ENCODE measurements at regions not wholly inside any gene's neighbourhood (a gene's known extent, or its start where the extent isn't known, plus 50 kb on each side); places are given as distances from the start of the nearest gene placed in this dataset.

GRCh38 chr2:16351541-16351940, 314.1 kb downstream of the CYRIA start:
- H3K4me2 ChIP-seq (ENCODE audit: insufficient read depth, insufficient read length, low read length): no peak overlapping the region
- H2AK5ac ChIP-seq (ENCODE audit: insufficient read length, low read length): no peak overlapping the region
- Mint-ChIP-seq H3K27ac (no peak overlapping the region), H3K9me3 (peaks cover 37 to 39% of the 10 kb centered on the region in 2 experiments), H3K27me3 (ENCODE audit: low read depth) (no peaks in the 10 kb centered on the region; the same call in 1 of the 2 replicates), H3K4me1 (0 out of 4 replicates have a peak, but pooled peaks cover 0 to 5% of the 10 kb centered on the region in 2 experiments), H3K36me3 (ENCODE audit: insufficient read depth in 1 of 3, low read depth in 3 of 3) (peaks cover 6 to 24% (median 18%) of the 10 kb centered on the region in 3 experiments), H3K4me3 (no peak overlapping the region)
- H2BK15ac ChIP-seq (ENCODE audit: low read depth, low read length): no peak overlapping the region
- H3K27ac ChIP-seq (ENCODE audit: insufficient read length, low read depth, low read length): no peak overlapping the region
- no peak overlapping the region for H2BK120ac ChIP-seq (ENCODE audit: low read depth, low read length, poor library complexity, severe bottlenecking)
- no CpG with 5 or more reads among the region's 2 CpGs for WGBS (ENCODE audit: extremely low coverage, insufficient read length, low lambda C conversion rate)
- H2BK5ac ChIP-seq (ENCODE audit: insufficient read length, low read length): no peak overlapping the region
- H3K4ac ChIP-seq (ENCODE audit: low read depth, low read length): no peak overlapping the region
- no peak overlapping the region for H3K23ac ChIP-seq (ENCODE audit: insufficient read length, low read depth, low read length)
- TF ChIP-seq CTCF (conservative IDR thresholded peaks at IDR 0.05): no peak
- no peak overlapping the region for H3K56ac ChIP-seq (ENCODE audit: insufficient read length, low read depth, low read length)
- H2AFZ ChIP-seq (ENCODE audit: low read length): no peak overlapping the region
- H3K14ac ChIP-seq (ENCODE audit: insufficient read depth, low read length): no peak overlapping the region
- no peaks in the 10 kb centered on the region for H3K79me2 ChIP-seq (ENCODE audit: insufficient read depth, low read length)
- H4K5ac ChIP-seq (ENCODE audit: insufficient read length, low read depth, low read length): no peak overlapping the region
- no peak overlapping the region for H2BK20ac ChIP-seq (ENCODE audit: low read depth, low read length, poor library complexity, severe bottlenecking)
- H2BK12ac ChIP-seq (ENCODE audit: insufficient read length, low read depth, low read length): no peak overlapping the region
- H3T11ph ChIP-seq (ENCODE audit: low read length): no peak overlapping the region
- no peak overlapping the region for H4K8ac ChIP-seq (replicated peaks; ENCODE audit: insufficient read length, low read depth, low read length)
- no peaks in the 10 kb centered on the region for H3K27me3 ChIP-seq (ENCODE audit: insufficient read depth, low read length)
- H4K91ac ChIP-seq (ENCODE audit: insufficient read length, low read depth, low read length): no peak overlapping the region
- H3K18ac ChIP-seq (ENCODE audit: insufficient read length, low read depth, low read length): no peak overlapping the region
- no peaks in the 10 kb centered on the region for H3K4me1 ChIP-seq (ENCODE audit: insufficient read depth, low read length)
- H3K9ac ChIP-seq (ENCODE audit: extremely low read depth, insufficient read length, low read length): no peak overlapping the region
- peaks cover 15% of the 10 kb centered on the region for H3K9me3 ChIP-seq (ENCODE audit: control insufficient read depth, low read depth, low read length)
- no peak for DNase-seq
- H3K79me1 ChIP-seq (ENCODE audit: insufficient read depth, low read depth, low read length, poor library complexity, severe bottlenecking): no peaks in the 10 kb centered on the region
- H3K23me2 ChIP-seq (ENCODE audit: insufficient read length, low read depth, low read length, poor library complexity, severe bottlenecking): no peaks in the 10 kb centered on the region
- no peaks in the 10 kb centered on the region for H4K20me1 ChIP-seq (ENCODE audit: control insufficient read depth, insufficient read depth, insufficient read length)

Measured in H9 (cell line).